ENCODE measurements at regions not wholly inside any gene's neighbourhood (a gene's known extent, or its start where the extent isn't known, plus 50 kb on each side); places are given as distances from the start of the nearest gene placed in this dataset.
A peak's percentile ranks its signal among the peaks of the same experiment; 100 is the strongest.

GRCh38 chr3:170761103-170761502, 108.9 kb downstream of the RPL22L1 start:
- WGBS: 75% methylated on average over 2 of the region's 3 CpGs
- no peak for DNase-seq
- peak overlapping the region; percentile 55 for H4K8ac ChIP-seq (ENCODE audit: low read length)
- peak overlapping the region; percentile 40 for H2BK15ac ChIP-seq (ENCODE audit: low read depth, poor library complexity, severe bottlenecking)
- no peak overlapping the region for H3K4me2 ChIP-seq (ENCODE audit: low read length, poor library complexity, severe bottlenecking)
- H2BK12ac ChIP-seq (ENCODE audit: low read length in 2 of 2): peak overlapping the region in 1 of 2 experiments; percentile 99
- no peaks in the 10 kb centered on the region for H3K79me1 ChIP-seq (replicated peaks; ENCODE audit: low read length, poor library complexity, severe bottlenecking)
- H3K4me1 ChIP-seq (ENCODE audit: control insufficient read depth, insufficient read depth, low read depth, low read length): no peaks in the 10 kb centered on the region
- peak overlapping the region; percentile 73 for H3K9ac ChIP-seq (ENCODE audit: low read length)
- H3K18ac ChIP-seq (ENCODE audit: low read depth in 1 of 2, low read length in 2 of 2): peak overlapping the region; percentile 28 to 86
- H3K4ac ChIP-seq (ENCODE audit: low read depth in 1 of 2, low read length in 2 of 2): no peak overlapping the region
- H3K27ac ChIP-seq (ENCODE audit: low read length, poor library complexity, severe bottlenecking): no peak overlapping the region
- H4K91ac ChIP-seq (ENCODE audit: low read length): peak overlapping the region; percentile 59
- H2BK5ac ChIP-seq (ENCODE audit: low read depth, low read length, poor library complexity, severe bottlenecking): no peak overlapping the region
- no peak overlapping the region for H2AK5ac ChIP-seq (ENCODE audit: low read length, severe bottlenecking)
- H3K14ac ChIP-seq (ENCODE audit: low read length in 2 of 2): no peak overlapping the region
- no peak overlapping the region for H3K4me3 ChIP-seq (ENCODE audit: insufficient read depth in 1 of 2, low read depth in 1 of 2, low read length in 2 of 2)
- no peak overlapping the region for H2BK120ac ChIP-seq (ENCODE audit: low read depth, low read length)
- H3K9me3 ChIP-seq (ENCODE audit: control insufficient read depth, low read length): no peaks in the 10 kb centered on the region
- no peak overlapping the region for H3K23ac ChIP-seq (ENCODE audit: low read length in 2 of 2)
- no peaks in the 10 kb centered on the region for H3K36me3 ChIP-seq (ENCODE audit: control insufficient read depth in 1 of 2, insufficient read depth in 2 of 2, low read depth in 1 of 2, low read length in 2 of 2)
- H3K27me3 ChIP-seq (ENCODE audit: control insufficient read depth in 1 of 2, insufficient read depth in 1 of 2, low read length in 2 of 2): no peaks in the 10 kb centered on the region
- H2AFZ ChIP-seq (ENCODE audit: low read depth, low read length): no peak overlapping the region

- H3K4me3 ChIP-seq (ENCODE audit: insufficient read depth in 1 of 2, low read depth in 1 of 2, low read length in 2 of 2): no peak overlapping the region
- no peaks in the 10 kb centered on the region for H3K27me3 ChIP-seq (ENCODE audit: control insufficient read depth in 1 of 2, insufficient read depth in 1 of 2, low read length in 2 of 2)
- H2BK120ac ChIP-seq (ENCODE audit: low read depth, low read length): peak overlapping the region; percentile 71
- H3K23ac ChIP-seq (ENCODE audit: low read length in 2 of 2): no peak overlapping the region
- H4K91ac ChIP-seq (ENCODE audit: low read length): no peak overlapping the region
- no peak overlapping the region for H3K27ac ChIP-seq (ENCODE audit: low read length, poor library complexity, severe bottlenecking)
- peak; percentile 42 for DNase-seq
- peak overlapping the region in 1 of 2 experiments; percentile 29 for H3K4ac ChIP-seq (ENCODE audit: low read depth in 1 of 2, low read length in 2 of 2)
- peak overlapping the region; percentile 83 to 86 for H3K18ac ChIP-seq (ENCODE audit: low read depth in 1 of 2, low read length in 2 of 2)
- peak overlapping the region; percentile 75 to 83 for H2BK12ac ChIP-seq (ENCODE audit: low read length in 2 of 2)
- H3K79me1 ChIP-seq (replicated peaks; ENCODE audit: low read length, poor library complexity, severe bottlenecking): no peaks in the 10 kb centered on the region
- H3K4me2 ChIP-seq (ENCODE audit: low read length, poor library complexity, severe bottlenecking): no peak overlapping the region
- no peak overlapping the region for H2AK5ac ChIP-seq (ENCODE audit: low read length, severe bottlenecking)
- H3K4me1 ChIP-seq (ENCODE audit: control insufficient read depth, insufficient read depth, low read depth, low read length): no peaks in the 10 kb centered on the region
- H3K9me3 ChIP-seq (ENCODE audit: control insufficient read depth, low read length): no peaks in the 10 kb centered on the region
- H4K8ac ChIP-seq (ENCODE audit: low read length): no peak overlapping the region
- no peak overlapping the region for H2BK15ac ChIP-seq (ENCODE audit: low read depth, poor library complexity, severe bottlenecking)
- H3K9ac ChIP-seq (ENCODE audit: low read length): peak overlapping the region; percentile 73
- no peak overlapping the region for H2AFZ ChIP-seq (ENCODE audit: low read depth, low read length)
- no peaks in the 10 kb centered on the region for H3K36me3 ChIP-seq (ENCODE audit: control insufficient read depth in 1 of 2, insufficient read depth in 2 of 2, low read depth in 1 of 2, low read length in 2 of 2)
- H2BK5ac ChIP-seq (ENCODE audit: low read depth, low read length, poor library complexity, severe bottlenecking): peak overlapping the region; percentile 52
- H3K14ac ChIP-seq (ENCODE audit: low read length in 2 of 2): no peak overlapping the region
- 82% methylated on average over 1 of the region's 1 CpG for WGBS
Measured at GRCh38 chr3:170760174-170760526, 109.8 kb downstream of the RPL22L1 start.

- Histone ChIP-seq H3K9ac (ENCODE audit: low read length) (peak overlapping the region; percentile 73), H3K9me3 (ENCODE audit: control insufficient read depth, low read length) (no peaks in the 10 kb centered on the region), H2BK12ac (ENCODE audit: low read length in 2 of 2) (peak overlapping the region in 1 of 2 experiments; percentile 75), H3K27me3 (ENCODE audit: control insufficient read depth in 1 of 2, insufficient read depth in 1 of 2, low read length in 2 of 2) (no peaks in the 10 kb centered on the region), H3K14ac (ENCODE audit: low read length in 2 of 2) (no peak overlapping the region), H2AFZ (ENCODE audit: low read depth, low read length) (no peak overlapping the region), H2AK5ac (ENCODE audit: low read length, severe bottlenecking) (peak overlapping the region; percentile 76), H3K23ac (ENCODE audit: low read length in 2 of 2) (no peak overlapping the region), H3K27ac (ENCODE audit: low read length, poor library complexity, severe bottlenecking) (no peak overlapping the region), H3K4ac (ENCODE audit: low read depth in 1 of 2, low read length in 2 of 2) (peak overlapping the region in 1 of 2 experiments; percentile 88), H3K18ac (ENCODE audit: low read depth in 1 of 2, low read length in 2 of 2) (peak overlapping the region; percentile 37 to 60), H2BK15ac (ENCODE audit: low read depth, poor library complexity, severe bottlenecking) (no peak overlapping the region), H3K4me1 (ENCODE audit: control insufficient read depth, insufficient read depth, low read depth, low read length) (no peaks in the 10 kb centered on the region), H3K79me1 (replicated peaks; ENCODE audit: low read length, poor library complexity, severe bottlenecking) (no peaks in the 10 kb centered on the region), H3K4me2 (ENCODE audit: low read length, poor library complexity, severe bottlenecking) (no peak overlapping the region), H2BK120ac (ENCODE audit: low read depth, low read length) (peak overlapping the region; percentile 71), H4K8ac (ENCODE audit: low read length) (no peak overlapping the region), H2BK5ac (ENCODE audit: low read depth, low read length, poor library complexity, severe bottlenecking) (no peak overlapping the region), H4K91ac (ENCODE audit: low read length) (no peak overlapping the region), H3K4me3 (ENCODE audit: insufficient read depth in 1 of 2, low read depth in 1 of 2, low read length in 2 of 2) (no peak overlapping the region), H3K36me3 (ENCODE audit: control insufficient read depth in 1 of 2, insufficient read depth in 2 of 2, low read depth in 1 of 2, low read length in 2 of 2) (no peaks in the 10 kb centered on the region)
- DNase-seq: no peak
- 88% methylated on average over 4 of the region's 5 CpGs for WGBS
Measured at GRCh38 chr3:170759511-170760173, 110.4 kb downstream of the RPL22L1 start.

- Histone ChIP-seq H3K4me3 (ENCODE audit: insufficient read depth in 1 of 2, low read depth in 1 of 2, low read length in 2 of 2) (no peak overlapping the region), H4K91ac (ENCODE audit: low read length) (no peak overlapping the region), H2BK15ac (ENCODE audit: low read depth, poor library complexity, severe bottlenecking) (no peak overlapping the region), H3K23ac (ENCODE audit: low read length in 2 of 2) (no peak overlapping the region), H3K27me3 (ENCODE audit: control insufficient read depth in 1 of 2, insufficient read depth in 1 of 2, low read length in 2 of 2) (no peaks in the 10 kb centered on the region), H2BK12ac (ENCODE audit: low read length in 2 of 2) (no peak overlapping the region), H4K8ac (ENCODE audit: low read length) (no peak overlapping the region), H3K9ac (ENCODE audit: low read length) (no peak overlapping the region), H3K27ac (ENCODE audit: low read length, poor library complexity, severe bottlenecking) (no peak overlapping the region), H3K79me1 (replicated peaks; ENCODE audit: low read length, poor library complexity, severe bottlenecking) (no peaks in the 10 kb centered on the region), H3K4ac (ENCODE audit: low read depth in 1 of 2, low read length in 2 of 2) (no peak overlapping the region), H2BK120ac (ENCODE audit: low read depth, low read length) (no peak overlapping the region), H2AFZ (ENCODE audit: low read depth, low read length) (no peak overlapping the region), H3K9me3 (ENCODE audit: control insufficient read depth, low read length) (no peaks in the 10 kb centered on the region), H3K14ac (ENCODE audit: low read length in 2 of 2) (no peak overlapping the region), H2AK5ac (ENCODE audit: low read length, severe bottlenecking) (no peak overlapping the region), H3K36me3 (ENCODE audit: control insufficient read depth in 1 of 2, insufficient read depth in 2 of 2, low read depth in 1 of 2, low read length in 2 of 2) (no peaks in the 10 kb centered on the region), H3K4me2 (ENCODE audit: low read length, poor library complexity, severe bottlenecking) (no peak overlapping the region), H3K4me1 (ENCODE audit: control insufficient read depth, insufficient read depth, low read depth, low read length) (peaks cover 4% of the 10 kb centered on the region), H2BK5ac (ENCODE audit: low read depth, low read length, poor library complexity, severe bottlenecking) (no peak overlapping the region), H3K18ac (ENCODE audit: low read depth in 1 of 2, low read length in 2 of 2) (no peak overlapping the region)
- 100% methylated on average over 1 of the region's 1 CpG for WGBS
- DNase-seq: no peak
Measured at GRCh38 chr3:170757038-170757437, 113.0 kb downstream of the RPL22L1 start.

Measured in mesenchymal stem cell (in vitro differentiated cells and primary cell).